CD1c-positive myeloid dendritic cell (primary cell): ENCODE measurements at regions not wholly inside any gene's neighbourhood (a gene's known extent, or its start where the extent isn't known, plus 50 kb on each side); places are given as distances from the start of the nearest gene placed in this dataset.

Experiments
- DNase-seq: peaks from one replicate; pipeline ENCODE4 v3.0.0-alpha.2; 2016; ENCODE audit errors: extremely low spot score

DNA sequence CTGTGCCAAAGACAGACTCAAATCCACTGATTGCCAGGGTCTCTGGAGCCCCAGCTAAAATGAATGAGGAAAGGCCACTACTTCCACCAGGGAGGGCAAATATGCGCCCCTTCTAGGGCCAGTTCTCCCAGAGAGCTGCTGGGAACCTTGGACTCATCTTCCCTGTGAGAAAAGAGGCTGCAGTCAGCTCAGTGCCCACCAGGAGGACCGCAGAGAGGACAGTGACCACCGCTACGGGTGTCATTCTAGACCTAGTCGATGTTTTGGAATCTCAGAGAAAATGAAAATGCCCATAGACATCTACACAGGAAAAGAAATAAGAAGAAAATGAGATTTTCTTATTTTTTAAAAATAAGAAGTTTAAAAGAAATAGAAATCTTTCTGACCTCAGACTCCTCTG lies 235.1 kb downstream of the UQCRFS1 start:
- no peak for DNase-seq

DNA sequence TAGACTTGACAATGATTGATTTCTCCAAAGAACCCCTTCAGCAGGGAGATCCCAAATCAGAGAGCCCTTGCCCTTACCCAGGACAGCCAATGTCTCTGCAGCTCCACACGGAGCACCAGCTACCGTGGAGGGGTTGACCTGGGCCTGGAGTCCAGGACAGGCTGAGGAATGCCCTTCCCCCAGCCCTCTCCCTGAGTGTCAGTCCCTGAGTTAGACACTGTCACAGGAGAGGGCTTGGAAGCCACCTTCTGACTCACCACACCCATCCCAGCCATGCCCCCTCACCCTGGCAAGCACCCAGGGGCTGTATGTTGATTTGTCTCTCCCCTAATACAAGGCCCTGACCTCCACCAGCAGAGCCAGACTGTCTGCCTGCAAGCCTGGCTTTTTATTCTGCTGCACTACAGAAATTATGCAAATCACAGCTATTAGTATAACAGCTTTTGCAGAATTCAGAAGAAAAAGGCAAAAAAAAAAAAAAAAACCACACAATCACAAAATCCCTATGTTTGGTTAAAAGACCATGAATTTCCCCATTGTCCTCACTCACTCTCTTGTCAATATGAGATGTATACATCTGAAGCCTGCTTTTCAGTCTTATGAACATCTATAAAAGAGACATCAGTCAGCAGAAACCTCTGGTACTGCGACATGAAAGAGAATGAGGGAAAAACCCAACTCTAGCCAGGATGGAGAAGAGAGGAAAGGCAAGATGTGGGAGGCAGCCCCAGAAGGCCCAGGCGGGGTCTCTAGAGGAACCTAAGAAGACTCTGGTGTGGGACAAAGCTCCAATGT lies 240.7 kb downstream of the UQCRFS1 start:
- DNase-seq: no peak

DNA sequence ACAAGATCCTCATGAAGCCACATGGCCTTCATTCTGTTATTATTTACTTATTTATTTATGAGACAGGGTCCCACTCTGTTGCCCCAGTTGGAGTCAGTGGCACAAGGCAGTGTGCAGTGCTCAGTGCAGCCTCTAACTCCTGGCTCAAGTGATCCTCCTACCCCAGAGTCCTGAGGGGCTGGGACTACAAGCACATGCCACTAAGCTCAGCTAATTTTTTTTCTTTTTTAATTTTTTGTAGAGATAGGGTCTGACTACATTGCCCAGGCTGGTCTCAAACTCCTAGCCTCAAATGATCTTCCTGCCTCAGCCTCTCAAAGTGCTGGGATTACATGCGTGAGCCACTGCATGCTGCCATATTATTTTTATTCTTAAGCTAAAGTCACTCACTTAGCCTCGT lies 241.4 kb downstream of the UQCRFS1 start:
- DNase-seq: no peak

DNA sequence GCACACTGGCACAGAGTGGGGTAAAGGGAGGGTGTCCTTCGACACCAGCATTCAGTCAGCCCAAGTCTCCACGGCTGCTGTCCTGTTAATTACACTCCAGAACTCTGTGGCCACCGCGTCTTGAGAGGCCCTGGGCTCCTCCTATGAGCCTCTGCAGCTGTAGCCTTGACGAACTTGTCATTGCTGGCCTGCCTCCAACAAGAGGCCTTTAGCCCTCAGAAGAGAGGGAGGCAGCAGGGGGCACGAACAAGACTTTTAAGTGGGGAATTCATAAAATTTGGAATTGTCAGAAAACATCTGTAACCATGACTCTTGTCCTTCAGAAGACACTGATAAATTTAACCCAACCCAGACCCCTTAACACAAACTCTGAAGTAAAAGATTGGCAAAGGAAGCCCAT lies 241.9 kb downstream of the UQCRFS1 start:
- no peak for DNase-seq

DNA sequence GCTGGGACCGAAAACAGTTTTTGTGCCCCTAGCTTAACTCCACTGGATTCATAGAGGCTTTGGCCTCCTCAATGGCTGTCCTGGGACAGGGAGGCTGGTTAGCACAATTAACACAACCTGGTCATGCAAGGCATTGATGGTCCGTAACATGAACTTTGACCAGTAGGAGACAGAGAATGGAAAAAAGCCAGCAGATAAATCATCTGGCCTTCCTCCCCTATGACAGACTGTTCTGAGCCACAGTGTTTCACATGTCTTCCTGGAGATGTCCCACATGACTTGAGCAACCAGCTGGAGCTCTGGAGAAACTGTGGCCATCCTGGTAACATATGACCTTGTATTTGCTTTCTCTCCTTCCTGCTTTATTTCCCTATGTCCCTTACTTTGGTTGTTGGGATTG lies 244.2 kb downstream of the UQCRFS1 start:
- no peak for DNase-seq

DNA sequence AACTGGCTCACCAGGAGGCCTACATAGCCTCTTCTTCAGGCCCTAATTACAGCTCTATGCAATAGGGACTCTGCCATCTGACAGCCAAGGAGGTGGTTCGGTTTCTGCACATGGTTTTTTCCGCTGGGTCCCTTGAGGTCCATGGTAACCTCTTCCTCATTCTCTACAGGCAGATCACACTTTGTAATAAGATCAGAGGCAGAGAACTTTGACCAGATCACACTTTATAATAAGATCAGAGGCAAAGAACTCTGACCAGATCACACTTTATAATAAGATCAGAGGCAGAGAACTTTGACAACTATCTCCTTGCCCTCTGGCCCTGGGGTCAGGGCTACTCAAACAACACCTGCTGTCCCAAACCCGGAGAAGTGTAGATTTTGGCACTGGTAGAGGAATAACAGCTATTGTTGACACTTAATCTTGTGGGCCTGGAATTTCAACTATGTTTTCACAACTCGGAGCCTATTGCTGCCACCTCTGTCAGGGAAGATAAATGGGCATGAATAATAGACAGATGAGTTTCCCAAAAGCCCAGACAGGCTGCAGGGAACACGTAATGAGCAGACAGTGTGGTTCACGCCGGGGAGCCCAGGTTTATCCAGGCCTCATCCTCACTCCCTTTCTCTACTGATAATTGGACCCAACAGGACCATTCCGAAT lies 246.1 kb downstream of the UQCRFS1 start:
- no peak for DNase-seq

DNA sequence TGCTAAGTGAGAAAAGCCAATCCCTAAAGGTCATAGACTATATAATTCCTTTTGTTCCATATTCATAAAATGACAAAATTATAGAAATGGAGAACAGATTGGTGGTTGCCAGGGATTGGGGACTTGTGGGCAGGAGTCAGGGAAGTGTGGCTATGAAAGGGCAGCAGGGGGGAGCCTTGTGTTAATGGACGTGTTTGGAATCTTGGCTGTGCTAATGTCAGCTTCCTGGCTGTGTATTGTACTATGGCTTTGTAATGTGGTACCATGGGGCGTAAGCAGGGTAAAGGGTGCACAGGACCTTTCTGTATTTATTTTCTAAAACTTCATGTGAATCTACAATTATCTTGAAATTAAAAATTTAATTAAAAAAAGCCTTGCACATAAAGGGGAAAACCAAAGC lies 248.5 kb downstream of the UQCRFS1 start:
- no peak for DNase-seq

DNA sequence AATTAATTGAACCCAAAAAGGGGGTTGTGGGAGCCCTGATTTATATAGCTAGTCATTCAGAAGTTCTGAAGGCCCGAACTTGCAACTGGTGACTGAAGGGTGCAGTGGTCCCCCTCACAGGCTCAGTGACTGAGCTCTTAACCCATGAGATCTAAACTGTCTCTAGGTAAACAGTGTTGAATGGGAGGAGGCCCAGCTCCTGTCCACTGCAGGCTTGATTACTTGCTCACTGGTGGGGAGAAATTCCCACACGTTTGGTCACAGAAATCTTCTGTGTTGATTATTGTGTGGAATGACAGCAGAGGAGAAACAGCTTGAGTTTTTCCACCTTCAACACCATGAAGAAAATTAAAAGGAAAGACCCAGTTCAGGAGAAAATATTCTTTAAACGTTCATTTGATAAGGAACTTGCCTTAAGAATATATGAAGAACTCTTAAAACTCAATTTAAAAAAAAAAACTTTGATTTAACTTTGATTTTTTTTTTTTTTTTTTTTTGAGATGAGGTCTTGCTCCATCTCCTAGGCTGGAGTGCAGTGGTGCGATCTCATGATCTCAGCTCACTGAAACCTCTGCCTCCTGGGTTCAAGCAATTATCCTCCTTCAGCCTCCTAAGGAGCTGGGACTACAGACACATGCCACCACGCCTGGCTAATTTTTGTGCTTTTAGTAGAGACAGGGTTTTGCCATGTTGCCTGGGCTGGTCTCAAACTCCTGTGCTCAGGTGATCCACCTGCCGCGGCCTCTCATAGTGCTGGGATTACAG lies 249.3 kb downstream of the UQCRFS1 start:
- no peak for DNase-seq

DNA sequence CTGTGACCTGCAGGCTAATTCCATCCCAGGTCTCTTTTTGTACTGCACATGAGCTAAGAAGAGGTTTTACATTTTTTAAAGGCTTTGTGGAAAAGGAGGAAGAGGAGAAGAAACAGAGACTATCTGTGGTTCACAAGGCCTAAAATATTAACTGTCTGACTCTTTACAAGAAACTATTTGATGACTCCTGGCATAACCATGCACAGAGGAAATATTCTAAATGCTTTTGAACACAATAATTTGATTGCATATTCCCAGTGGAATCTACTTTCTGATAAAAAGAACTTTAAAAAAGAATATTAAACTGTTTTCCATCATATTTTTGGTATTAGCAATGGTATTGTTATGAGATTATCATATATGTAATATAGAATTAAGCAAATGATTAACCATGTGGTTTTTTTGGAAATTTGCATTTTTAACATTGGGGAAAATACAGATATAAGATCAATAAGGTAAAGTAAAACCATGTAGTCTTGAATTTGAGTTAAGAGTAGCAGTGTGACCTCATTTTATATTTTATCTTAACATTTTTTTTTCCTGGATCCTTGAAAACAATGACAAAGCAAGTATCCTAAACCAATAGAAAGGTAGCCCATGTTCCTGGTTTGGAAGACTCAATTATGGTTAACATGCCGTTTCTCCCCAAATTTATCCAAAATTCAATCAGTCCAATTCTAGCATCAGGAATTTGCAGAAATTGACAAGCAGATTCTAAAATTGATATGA lies 251.0 kb downstream of the UQCRFS1 start:
- no peak for DNase-seq

DNA sequence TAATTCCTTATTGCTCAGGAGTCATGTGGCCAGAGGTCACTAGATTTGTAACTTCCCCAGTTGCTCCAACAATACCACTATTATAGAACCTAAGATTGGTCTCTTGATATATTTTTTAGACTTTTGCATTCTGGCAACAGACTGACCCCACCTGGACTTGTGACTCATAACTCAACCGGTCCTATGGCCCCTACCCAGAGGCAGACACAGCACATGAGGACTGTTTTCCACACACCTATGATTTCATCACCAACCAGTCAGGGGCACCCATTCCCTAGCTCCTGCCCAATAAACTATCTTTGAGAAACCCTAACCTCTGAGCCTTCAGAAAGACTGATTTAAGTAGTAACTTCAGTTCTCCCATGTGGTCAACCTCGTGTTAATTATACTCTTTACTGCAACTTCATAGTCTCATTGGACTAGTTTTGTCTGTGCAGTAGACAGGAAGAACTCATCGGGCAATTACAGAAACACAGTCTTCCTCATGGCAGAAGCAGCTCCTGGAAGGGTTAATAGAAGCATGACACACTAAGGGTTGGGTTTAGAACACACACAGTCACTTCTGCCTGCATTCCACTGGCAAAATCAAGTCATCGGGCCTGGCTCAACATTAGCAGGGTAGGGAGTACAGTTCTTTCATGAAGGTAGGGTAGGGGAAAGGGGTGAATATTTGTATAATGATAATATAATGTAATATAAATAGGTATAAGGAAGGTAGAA lies 251.8 kb downstream of the UQCRFS1 start:
- no peak for DNase-seq

DNA sequence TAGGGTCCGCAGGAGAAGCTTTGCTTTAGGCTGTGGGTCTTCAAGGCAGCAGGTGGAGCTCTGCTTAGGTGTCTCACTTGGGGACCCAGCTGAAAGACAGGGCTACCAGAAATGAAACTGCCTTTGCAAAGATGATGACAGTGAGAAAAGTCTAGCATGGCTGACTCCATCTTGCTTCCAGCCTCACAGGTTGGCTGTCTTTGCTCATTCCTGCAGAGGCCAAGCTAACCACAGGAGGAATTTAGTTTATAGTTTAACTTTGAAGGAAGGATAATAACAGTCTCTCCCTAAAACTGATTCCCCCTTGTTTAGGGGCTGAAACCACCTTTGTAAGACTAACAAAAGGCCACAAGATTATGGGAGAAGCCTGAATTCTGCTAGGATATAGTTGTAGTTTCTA lies 252.4 kb downstream of the UQCRFS1 start:
- DNase-seq: no peak

DNA sequence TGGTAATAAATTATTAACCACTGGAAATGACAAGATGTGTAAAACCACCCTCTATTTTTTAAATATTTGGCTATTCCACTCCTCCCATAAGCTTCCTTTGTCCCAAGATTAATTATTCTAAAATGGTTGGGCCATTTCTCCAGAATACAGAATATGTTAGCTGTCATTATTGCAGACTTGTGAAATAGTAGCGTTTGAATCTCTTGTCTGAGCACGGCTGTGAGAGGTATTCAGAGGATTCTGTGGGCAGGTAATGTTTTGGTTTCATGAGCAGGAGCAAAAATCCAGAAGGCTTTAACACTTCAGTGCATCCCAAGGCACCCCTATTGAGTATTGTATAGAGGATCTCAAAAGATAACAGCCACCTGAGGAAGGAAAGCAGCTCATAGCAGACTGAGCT lies 256.0 kb downstream of the UQCRFS1 start:
- DNase-seq: no peak

DNA sequence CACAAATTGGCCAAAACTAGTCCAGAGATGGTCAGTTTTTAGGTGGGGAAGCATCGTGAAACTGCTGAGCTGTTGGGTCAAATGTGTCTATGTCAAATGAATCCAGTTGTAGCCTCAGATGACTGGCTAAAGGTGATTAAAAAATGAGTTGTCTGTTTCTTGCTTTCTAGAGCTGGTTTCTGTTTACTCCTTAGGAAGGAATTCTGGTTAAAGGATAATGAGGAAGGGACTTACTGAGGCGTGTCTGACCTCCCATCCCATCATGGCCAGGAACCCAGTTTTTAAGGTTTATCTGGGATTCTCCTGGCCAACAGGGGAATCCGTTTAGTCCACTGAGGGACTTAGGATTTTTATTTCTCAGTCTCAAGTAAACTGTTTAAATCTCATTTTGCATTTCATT lies 256.5 kb downstream of the UQCRFS1 start:
- DNase-seq: no peak

DNA sequence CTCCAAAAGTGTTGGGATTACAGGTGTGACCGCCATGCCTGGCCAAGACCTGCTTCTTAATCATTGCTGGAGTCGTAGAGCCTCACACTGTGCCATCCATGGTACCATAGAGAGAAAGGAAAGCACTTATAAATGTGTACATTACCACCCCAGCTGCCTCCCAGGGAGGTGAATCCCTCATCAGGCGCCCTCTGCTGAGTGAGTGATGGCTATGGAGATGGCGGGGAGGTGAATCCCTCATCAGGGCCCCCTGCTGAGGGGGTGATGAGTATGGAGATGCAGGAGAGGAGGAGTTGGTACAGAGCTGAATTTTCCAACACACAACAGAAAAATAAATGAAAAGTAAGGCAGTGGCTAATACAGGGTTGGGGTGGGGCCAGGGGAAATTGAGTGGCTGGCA lies 263.4 kb downstream of the UQCRFS1 start:
- no peak for DNase-seq

DNA sequence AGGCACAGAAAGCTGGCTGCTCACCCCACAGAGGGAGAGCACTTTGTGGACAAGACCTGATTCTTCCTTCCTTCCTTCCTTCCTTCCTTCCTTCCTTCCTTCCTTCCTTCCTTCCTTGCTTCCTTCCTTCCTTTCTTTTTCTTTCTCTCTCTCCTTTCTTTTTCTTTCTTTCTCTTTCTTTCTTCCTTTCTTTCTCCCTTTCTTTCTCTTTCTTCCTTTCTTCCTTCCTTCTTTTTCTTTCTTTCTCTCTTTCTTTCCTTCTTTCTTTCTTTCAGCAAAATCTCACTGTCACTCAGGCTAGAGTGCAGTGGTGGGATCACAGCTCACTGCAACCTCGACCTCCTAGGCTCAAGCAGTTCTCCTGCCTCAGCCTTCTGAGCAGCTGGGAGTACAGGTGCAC lies 263.9 kb downstream of the UQCRFS1 start:
- DNase-seq: no peak

DNA sequence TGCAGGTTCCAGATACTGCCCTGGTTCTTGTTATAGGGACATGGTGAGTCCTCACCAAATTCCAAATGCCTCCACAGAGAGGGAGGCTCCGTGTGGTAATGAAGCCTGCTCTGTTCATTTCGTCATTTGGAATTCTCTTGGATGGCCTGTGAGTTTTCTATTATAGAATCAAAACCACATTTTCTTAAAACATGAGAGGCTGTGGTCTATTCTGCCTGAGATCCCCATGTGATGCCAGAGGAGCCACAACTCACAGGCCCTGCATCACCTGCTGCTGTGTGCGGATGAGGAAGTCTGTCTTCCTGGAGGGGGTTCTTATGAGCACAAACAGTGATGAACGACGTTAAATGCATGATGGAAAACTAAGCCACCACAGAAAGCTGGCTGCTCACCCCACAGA lies 264.4 kb downstream of the UQCRFS1 start:
- DNase-seq: no peak

DNA sequence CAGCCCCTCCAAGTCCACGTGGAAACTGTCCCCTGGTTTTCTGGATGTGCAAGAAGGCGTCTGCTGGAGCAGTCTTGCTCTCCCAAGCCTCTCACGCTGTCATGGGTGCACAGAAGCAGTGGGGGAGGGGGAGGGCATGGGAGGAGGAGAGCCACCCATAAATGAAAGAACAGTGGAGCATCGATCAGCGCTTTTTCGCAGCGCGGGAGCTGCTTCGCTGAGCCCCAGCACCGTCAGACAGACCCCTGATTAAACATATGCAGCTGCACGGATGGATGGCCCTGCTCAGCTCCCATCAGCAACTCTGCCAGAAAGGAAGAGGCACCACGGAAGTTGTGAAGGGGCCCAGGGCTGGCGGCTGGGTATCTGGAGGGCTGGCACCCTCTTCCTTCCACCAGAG lies 264.9 kb downstream of the UQCRFS1 start:
- DNase-seq: no peak

DNA sequence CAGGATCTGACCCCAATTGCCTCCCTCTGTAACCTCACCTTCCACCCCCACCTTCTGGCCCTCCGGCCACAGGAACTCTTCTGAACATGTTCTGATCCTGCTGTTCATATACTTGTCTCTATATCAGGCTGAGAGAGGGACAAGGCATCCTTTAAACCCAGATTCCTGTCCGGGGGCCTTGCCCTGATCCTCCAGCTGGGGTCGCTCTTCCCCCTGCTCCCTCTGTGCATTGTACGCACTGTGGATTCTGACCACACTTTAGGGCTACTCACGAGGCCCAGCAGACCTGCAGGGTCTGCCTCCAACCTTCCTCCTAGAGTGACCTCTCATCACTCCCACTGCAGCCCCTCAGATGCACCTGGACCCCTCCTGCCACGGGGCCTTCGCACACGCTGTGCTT lies 269.3 kb downstream of the UQCRFS1 start:
- no peak for DNase-seq

DNA sequence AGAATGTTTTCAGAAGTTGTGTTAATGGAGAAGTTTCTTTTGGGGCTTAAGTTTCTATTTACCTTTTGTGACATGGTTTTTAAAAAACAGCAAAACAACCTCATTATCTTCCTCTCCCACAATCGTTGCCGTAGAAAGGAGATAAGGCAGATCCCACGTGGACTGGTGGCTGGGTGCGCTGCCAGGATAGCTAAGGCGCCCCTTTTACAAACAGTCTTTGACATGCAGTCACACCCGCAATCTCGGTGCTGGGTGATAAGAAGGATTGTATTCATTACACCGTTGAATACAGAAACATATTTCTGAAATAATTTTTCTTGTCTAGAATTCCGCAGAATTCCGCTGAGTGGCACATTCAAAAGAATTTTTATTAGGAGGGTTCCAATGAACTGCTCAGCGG lies 271.1 kb downstream of the UQCRFS1 start:
- DNase-seq: no peak

DNA sequence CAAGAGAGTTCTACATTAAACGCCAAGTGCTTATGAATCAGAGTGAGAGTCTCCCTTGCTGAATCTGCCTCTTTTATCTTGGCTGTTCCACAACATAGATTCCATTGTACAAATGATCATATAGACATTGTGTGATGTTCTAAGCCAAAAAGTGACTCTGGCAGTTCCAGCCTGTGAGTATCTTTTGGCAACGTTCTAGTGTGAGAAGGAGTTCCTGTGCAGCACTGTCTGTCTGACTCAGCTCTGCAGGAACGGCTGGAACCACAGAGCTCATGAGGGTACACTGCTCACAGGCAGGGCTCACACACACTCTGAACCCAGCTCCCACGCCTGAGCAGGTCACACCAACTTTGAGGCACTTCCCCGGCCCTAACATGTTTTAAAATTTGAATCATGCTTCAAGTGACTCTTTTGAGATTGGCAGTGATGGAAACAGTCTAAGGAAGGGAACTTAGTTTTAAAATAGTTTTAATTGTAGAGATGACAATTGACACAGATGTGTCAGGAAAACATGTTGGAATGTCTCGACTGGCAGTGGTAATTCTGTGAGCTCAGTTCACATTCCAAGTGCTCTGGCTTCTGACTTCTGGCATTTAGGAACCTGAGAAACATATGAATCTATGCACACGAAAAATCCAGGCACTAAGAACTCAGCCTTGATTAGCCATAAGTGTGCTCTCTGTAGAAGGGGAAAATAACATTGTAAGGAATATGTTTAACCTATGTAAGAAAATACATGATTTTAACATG lies 272.0 kb downstream of the UQCRFS1 start:
- DNase-seq: no peak

DNA sequence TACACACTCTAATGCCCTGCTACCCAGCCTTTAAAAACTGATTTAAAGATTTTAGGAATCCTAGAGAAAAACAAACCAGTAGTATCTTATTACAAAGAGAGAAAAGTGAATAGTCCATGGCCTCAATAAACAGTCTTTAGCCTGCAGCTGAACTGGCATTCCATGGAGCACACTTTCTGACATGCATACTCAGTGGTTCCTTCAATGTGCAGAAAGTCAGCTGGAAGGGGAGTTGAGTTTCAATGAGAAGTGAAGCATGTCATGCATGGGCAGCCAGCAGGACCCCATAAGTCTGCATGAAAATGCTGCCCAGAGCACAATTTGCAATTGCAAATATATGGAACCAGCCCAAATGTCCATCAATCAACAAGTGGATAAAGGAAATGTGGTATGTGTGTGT lies 273.7 kb downstream of the UQCRFS1 start:
- DNase-seq: no peak
